Breast epithelium (tissue), 3 donors: ENCODE measurements at regions not wholly inside any gene's neighbourhood (a gene's known extent, or its start where the extent isn't known, plus 50 kb on each side); places are given as distances from the start of the nearest gene placed in this dataset.

Experiments
- CTCF ChIP-seq, 3 donors: fragments of 450-650 bp; IDR thresholded peaks; one replicate each; pipeline ENCODE4 v1.5.1; 2016 to 2017; ENCODE audit warnings: antibody characterized with exemption in 3 of 3, mild to moderate bottlenecking in 3 of 3, moderate library complexity in 3 of 3
- POLR2A ChIP-seq: fragments of 450-650 bp; IDR thresholded peaks from one replicate; pipeline ENCODE4 v1.6.1; 2016; ENCODE audit warnings: antibody characterized with exemption, mild to moderate bottlenecking, moderate library complexity
- POLR2AphosphoS5 ChIP-seq, 3 donors: sonication (generic); formaldehyde crosslinking; IDR thresholded peaks; one replicate each; pipeline ENCODE4 v1.6.1; 2017; ENCODE audit warnings: antibody characterized with exemption in 3 of 3

GRCh38 chr2:200104015-200104414 is 148.6 kb downstream of the MAIP1 start:
- TF ChIP-seq CTCF (IDR thresholded peaks at IDR 0.05) (no peak), POLR2AphosphoS5 (IDR thresholded peaks at IDR 0.05) (no peak), POLR2A (no peak)
